GM18519 (cell line): ENCODE measurements at regions not wholly inside any gene's neighbourhood (a gene's known extent, or its start where the extent isn't known, plus 50 kb on each side); places are given as distances from the start of the nearest gene placed in this dataset.
A peak's percentile ranks its signal among the peaks of the same experiment; 100 is the strongest.
"Not testable (repeated sequence)": the region's sequence is repeated elsewhere in the genome, so short reads cannot be mapped to it uniquely, and the experiment has no call there.

Experiments used
- ATAC-seq: cut with Tn5 transposase; IDR thresholded peaks from one replicate; pipeline ENCODE4 v1.9.1; 2021; ENCODE audit warnings: mild to moderate bottlenecking, moderate library complexity; ENCODE audit not compliant: unreplicated experiment, low FRiP score

DNA sequence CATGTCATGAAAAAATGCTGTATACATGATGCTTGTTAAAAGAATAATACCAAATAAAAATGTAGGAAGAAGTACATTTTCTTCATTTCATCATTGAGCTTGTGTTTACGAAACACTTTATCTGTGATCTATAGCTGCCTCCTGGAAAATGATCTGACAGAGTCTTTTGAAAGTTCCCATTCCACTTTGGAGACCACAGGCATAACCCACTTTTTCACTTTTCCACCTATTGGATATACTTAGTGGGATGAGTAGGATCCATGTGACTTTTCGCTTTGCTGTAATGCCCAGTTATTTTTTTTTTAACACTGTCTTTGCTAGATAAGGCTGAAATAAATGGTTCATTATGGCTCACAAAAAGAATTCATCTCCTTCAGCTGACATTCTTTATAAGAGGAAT is 773.0 kb upstream of the AMELY start:
- ATAC-seq = no peak

DNA sequence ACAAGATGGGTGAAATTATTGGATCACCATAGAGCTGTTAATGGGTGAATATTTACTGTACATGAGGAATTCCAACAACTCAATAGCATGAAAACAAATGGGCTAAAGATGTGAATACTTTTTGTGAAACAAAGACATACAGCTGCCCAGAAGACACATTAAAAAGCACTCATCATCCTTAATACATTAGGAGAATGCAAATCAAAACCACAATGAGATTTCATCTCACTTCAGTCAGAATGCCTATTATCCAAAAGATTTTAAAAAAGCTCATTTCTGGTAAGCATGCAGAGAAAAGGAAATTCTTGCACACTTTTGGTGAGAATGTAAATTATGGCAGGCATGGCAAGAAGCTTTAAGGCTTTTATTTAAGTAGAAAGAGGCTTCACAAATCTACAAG is 770.8 kb upstream of the AMELY start:
- ATAC-seq = no peak

DNA sequence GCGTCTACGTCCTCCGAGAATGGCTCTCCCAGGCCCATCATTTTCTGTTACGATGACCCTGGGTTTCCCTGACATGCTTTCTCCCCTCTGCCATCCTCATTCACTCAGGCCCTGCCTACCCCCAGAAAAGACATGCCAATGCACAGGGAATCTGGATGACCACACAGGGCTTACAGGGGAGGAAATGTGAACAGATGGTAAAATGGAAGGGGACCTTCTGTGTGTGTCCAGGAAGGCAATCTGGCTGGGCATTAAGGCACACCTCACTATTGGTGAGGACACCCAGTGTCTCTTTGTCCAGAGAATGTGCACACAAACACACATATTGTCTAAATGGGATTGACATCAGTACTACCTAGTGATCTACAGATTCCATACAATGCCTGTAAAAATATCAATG is 769.9 kb upstream of the AMELY start:
- no peak for ATAC-seq

DNA sequence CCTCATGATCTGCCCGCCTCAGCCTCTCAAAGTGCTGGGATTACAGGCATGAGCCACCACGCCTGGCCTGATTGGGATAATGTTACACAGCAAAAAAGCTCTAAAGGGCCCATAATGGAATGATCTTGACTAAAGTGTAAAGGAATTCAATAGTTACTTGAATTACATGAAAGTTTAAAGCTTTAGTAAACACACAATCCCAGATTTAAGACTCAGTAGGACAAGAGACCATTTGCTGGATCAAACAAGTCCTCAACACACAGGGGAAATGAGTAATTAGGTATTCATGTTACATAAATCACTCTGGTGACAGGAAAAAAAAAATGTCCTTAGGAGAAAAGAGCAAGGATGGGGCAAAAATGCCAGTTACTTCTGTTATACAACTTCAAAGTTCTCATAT is 762.9 kb upstream of the AMELY start:
- no peak for ATAC-seq

DNA sequence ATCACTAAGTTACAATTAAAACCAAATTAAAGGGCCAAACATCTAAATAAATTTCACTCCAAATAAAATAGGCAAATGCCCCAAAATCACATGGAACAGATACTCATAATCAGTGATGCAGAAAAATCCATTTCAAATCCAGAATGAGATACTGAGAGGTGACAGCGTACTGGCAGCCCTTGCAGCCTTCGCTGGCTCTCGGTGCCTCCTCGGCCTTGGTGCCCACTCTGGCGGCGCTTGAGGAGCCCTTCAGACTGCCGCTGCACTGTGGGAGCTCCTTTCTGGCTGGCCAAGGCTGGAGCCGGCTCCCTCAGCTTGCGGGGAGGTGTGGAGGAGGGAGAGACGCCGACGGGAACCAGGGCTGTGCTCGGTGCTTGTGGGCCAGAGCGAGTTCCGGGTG is 761.2 kb upstream of the AMELY start:
- ATAC-seq = no peak

DNA sequence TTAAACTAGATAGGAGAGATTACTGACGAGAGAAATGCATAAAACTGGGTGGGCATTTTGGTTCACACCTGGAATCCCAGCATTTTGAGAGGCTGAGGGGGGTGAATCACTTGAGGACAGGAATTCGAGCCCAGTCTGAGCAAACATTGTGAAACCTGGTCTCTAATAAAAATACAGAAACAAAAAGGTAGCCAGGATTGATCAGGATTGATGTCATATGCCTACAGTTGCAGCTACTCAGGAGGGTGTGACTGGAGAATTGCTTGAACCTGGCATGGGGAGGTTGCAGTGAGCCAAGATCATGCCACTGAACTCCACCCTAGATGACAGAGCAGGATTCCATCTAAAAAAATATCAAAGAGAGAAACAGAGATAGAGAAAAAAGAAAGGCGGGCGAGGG is 751.7 kb upstream of the AMELY start:
- ATAC-seq = no peak

DNA sequence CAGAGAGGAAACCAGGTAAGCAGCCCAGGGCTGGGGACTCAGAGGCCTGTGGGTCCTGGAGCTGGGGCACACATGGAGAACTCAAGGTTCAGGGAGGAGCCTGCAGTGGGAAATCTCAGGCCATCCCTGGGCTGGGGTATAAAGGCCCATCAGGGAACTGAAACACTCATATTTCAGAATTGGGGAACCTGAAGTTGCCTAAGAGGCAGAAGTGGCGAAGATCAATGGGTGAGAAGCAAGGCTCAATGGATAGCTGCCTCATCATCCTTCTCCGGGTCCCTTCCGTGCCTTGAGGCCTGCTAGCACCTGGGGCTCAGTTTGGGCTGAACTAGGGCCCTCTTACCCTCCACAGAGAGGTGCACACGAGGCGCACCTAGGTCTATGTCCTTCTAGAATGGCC is 747.5 kb upstream of the AMELY start:
- ATAC-seq = no peak

DNA sequence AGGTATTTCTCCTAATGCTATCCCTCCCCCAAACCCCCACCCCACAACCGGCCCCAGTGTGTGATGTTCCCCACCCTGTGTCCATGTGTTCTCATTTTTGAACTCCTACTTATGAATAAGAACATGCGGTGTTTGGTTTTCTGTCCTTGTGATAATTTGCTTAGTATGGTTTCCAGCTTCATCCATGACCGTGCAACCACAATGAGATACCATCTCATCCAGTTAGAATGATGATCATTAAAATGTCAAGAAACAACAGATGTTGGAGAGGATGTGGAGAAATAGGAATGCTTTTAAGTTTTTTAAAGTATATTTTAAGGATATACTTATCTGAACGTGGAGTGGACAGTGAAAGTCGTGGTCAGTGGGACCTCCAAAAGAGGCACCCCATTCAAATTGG is 745.0 kb upstream of the AMELY start:
- ATAC-seq = no peak

DNA sequence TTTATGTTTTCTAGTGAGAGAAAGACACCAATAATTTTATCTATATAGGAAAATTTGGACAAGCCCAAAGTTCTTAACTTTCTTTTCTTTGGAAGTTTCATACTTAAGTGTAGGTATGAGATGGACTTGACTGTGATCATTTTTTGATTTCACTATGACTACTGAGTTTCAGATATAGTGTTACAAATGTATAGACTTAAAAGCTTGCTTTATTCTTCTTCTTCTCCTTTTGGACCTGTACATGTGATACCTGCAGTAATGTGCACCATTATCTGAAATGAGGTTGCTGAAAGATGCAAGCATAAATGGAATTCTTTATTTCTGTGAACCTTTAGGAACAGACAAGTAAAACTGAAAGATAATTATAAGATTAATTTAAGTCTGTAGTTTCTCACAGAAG is 743.4 kb upstream of the AMELY start:
- peak; percentile 47 for ATAC-seq

DNA sequence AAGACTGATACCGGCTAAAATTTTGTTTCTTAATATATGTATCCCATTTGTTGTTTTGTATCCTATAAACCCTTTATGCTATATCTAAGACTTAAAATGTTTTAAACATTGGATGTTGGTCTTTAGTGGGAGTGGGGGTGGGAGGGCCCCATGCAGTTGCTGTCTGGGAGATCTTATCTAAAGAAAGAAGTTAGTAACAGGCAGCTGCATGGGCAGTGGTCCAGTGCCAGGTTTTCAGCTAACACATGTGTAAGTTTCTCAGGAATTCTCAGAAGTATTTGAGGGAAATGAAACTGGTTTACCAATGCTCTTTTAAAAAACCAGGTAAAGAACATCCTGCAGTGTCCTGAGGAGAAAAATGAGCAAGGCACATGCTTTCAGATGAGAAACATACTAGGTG is 738.3 kb upstream of the AMELY start:
- ATAC-seq = not testable (repeated sequence)
